ENCODE measurements at regions not wholly inside any gene's neighbourhood (a gene's known extent, or its start where the extent isn't known, plus 50 kb on each side); places are given as distances from the start of the nearest gene placed in this dataset.

- no peak for TF ChIP-seq CTCF (IDR thresholded peaks at IDR 0.05)
- no peak for TF ChIP-seq POLR2A (IDR thresholded peaks at IDR 0.05)
These were observed 201.5 kb downstream of the SP3 start for GRCh38 chr2:173763641-173764040.
